Kidney (tissue), 13 donors: ENCODE measurements at regions not wholly inside any gene's neighbourhood (a gene's known extent, or its start where the extent isn't known, plus 50 kb on each side); places are given as distances from the start of the nearest gene placed in this dataset.

ENCODE experiments used
- DNase-seq, 5 donors: peaks; one replicate each; pipeline ENCODE4 v3.0.0-alpha.2; 2013 to 2020
- FAIRE-seq: peaks from 2 replicates; lab custom pipeline; 2012; peaks lifted over from hg19 to GRCh38; lab: Jason Lieb, UNC
- H3K27ac ChIP-seq, 2 donors: one replicate each; pipeline ENCODE4 v1.7.0; 2013; ENCODE audit warnings: low read depth in 2 of 2, low read length in 2 of 2, inconsistent platforms in 1 of 2
- H3K27me3 ChIP-seq: one replicate; pipeline ENCODE4 v1.7.1; 2013; ENCODE audit warnings: low read length, inconsistent platforms; ENCODE audit not compliant: control insufficient read depth, insufficient read depth
- H3K36me3 ChIP-seq, 3 donors: one replicate each; pipeline versions ENCODE4 v1.7.0 to v1.7.1; 2013; ENCODE audit warnings: low read length in 3 of 3, control low read depth in 1 of 3, inconsistent platforms in 1 of 3; ENCODE audit not compliant: insufficient read depth in 3 of 3, control insufficient read depth in 2 of 3
- H3K4me1 ChIP-seq, 3 donors: one replicate each; pipeline versions ENCODE4 v1.7.0 to v1.7.1; 2013; ENCODE audit warnings: low read length in 3 of 3, inconsistent platforms in 1 of 3, low read depth in 1 of 3; ENCODE audit not compliant: control insufficient read depth in 2 of 3, insufficient read depth in 2 of 3
- H3K4me3 ChIP-seq, 3 donors: one replicate each; pipeline versions ENCODE4 v1.7.0 to v1.8.1; 2013; ENCODE audit warnings: low read length in 3 of 3, control low read depth in 1 of 3, inconsistent platforms in 1 of 3
- H3K9ac ChIP-seq, 3 donors: one replicate each; pipeline versions ENCODE4 v1.7.0 to v1.7.1; 2013; ENCODE audit warnings: low read length in 3 of 3, control low read depth in 1 of 3, inconsistent platforms in 1 of 3
- H3K9me3 ChIP-seq, 3 donors: one replicate each; pipeline versions ENCODE4 v1.7.0 to v1.7.1; 2013; ENCODE audit warnings: low read length in 3 of 3, control low read depth in 1 of 3, inconsistent platforms in 1 of 3; ENCODE audit not compliant: control insufficient read depth in 2 of 3, insufficient read depth in 1 of 3
- CTCF ChIP-seq: IDR thresholded peaks from 3 replicates; pipeline ENCODE4 v1.5.1; 2012; ENCODE audit warnings: mild to moderate bottlenecking, moderate library complexity, borderline replicate concordance; ENCODE audit not compliant: insufficient read depth; ENCODE audit errors: extremely low read depth
- intact Hi-C: fragments of 100-400 bp; cut with DNase I; formaldehyde crosslinking; loops from one replicate; pipeline ENCODE4 v1.11.1; 2022
- donor health status: control.
- donor health status: control.
- donor health status: control.
- donor health status: control.
- donor health status: control.
- donor health status: DM: yes; HTN: yes; CAD: no.
- donor health status: Normal renal cell carcinoma (clear cell type).

- H3K27me3 ChIP-seq = no peaks in the 10 kb centered on the region
- no peak overlapping the region for H3K9ac ChIP-seq
- no peak for FAIRE-seq
- no peak overlapping the region for H3K4me3 ChIP-seq
- H3K27ac ChIP-seq = no peak overlapping the region
- no peaks in the 10 kb centered on the region for H3K4me1 ChIP-seq
- no peak for TF ChIP-seq CTCF
- no peak for DNase-seq
- H3K36me3 ChIP-seq = no peaks in the 10 kb centered on the region
- intact Hi-C loops = no loop called here
- no peaks in the 10 kb centered on the region for H3K9me3 ChIP-seq
These were observed 159.0 kb upstream of the SFSWAP start for GRCh38 chr12:131551675-131552491.

GRCh38 chr12:131552492-131552863 lies 158.4 kb upstream of the SFSWAP start:
- FAIRE-seq = no peak
- no peaks in the 10 kb centered on the region for H3K9me3 ChIP-seq
- intact Hi-C loops = no loop called here
- H3K27me3 ChIP-seq = no peaks in the 10 kb centered on the region
- TF ChIP-seq CTCF = no peak
- no peak for DNase-seq
- H3K36me3 ChIP-seq = no peaks in the 10 kb centered on the region
- H3K27ac ChIP-seq = no peak overlapping the region
- H3K9ac ChIP-seq = no peak overlapping the region
- H3K4me3 ChIP-seq = no peak overlapping the region
- no peaks in the 10 kb centered on the region for H3K4me1 ChIP-seq

GRCh38 chr12:131553096-131553777 lies 157.7 kb upstream of the SFSWAP start:
- H3K36me3 ChIP-seq = no peaks in the 10 kb centered on the region
- H3K4me3 ChIP-seq = no peak overlapping the region
- TF ChIP-seq CTCF = no peak
- H3K9me3 ChIP-seq = no peaks in the 10 kb centered on the region
- peak overlapping the region in 1 of 2 donors; percentile 34 for H3K27ac ChIP-seq
- H3K4me1 ChIP-seq = no peaks in the 10 kb centered on the region
- FAIRE-seq (no peak), DNase-seq (no peak)
- no peak overlapping the region for H3K9ac ChIP-seq
- intact Hi-C loops = no loop called here
- no peaks in the 10 kb centered on the region for H3K27me3 ChIP-seq
